ENCODE measurements at regions not wholly inside any gene's neighbourhood (a gene's known extent, or its start where the extent isn't known, plus 50 kb on each side); places are given as distances from the start of the nearest gene placed in this dataset.
A peak's percentile ranks its signal among the peaks of the same experiment; 100 is the strongest.

- no peak for TF ChIP-seq ZNF687 (CRISPR knock-in tag; IDR thresholded peaks at IDR 0.05)
These were observed 214.9 kb downstream of the TMEM167A start (continued) for GRCh38 chr5:82862261-82862660.

GRCh38 chr5:82861701-82862100, 215.5 kb downstream of the TMEM167A start:
- TF ChIP-seq CEBPB (IDR thresholded peaks at IDR 0.05; ENCODE audit: borderline replicate concordance, low read depth, low read length) (peak; percentile 41; the same call in 1 of the 2 replicates), CHD4 (IDR thresholded peaks at IDR 0.05; ENCODE audit: borderline replicate concordance, low read length) (no peak), SIN3B (IDR thresholded peaks at IDR 0.05; ENCODE audit: low read length) (no peak), ZNF572 (CRISPR knock-in tag; IDR thresholded peaks at IDR 0.05) (no peak), ZNF776 (CRISPR knock-in tag; IDR thresholded peaks at IDR 0.05) (no peak), RNF219 (CRISPR knock-in tag; IDR thresholded peaks at IDR 0.05) (no peak), JUNB (CRISPR knock-in tag; IDR thresholded peaks at IDR 0.05; ENCODE audit: borderline replicate concordance) (no peak), ZFP82 (CRISPR knock-in tag; IDR thresholded peaks at IDR 0.05; ENCODE audit: borderline replicate concordance) (no peak)
- H3K9ac ChIP-seq (ENCODE audit: insufficient read depth, low read depth, low read length), result no peak overlapping the region
- 58% methylated on average over 4 of the region's 4 CpGs for WGBS (ENCODE audit: low lambda C conversion rate)
- H3K4me1 ChIP-seq (ENCODE audit: insufficient read depth, low read length), result no peaks in the 10 kb centered on the region
- H2AFZ ChIP-seq (ENCODE audit: low read length), result no peak overlapping the region
- ChIA-PET POLR2A (no interaction called here), CTCF (ENCODE audit: low intra/inter-chr PET ratio, low total read pairs) (no interaction called here)
- in situ Hi-C loops (cut with HindIII; ENCODE audit: extremely low pct_ligation_motif_present, low pct_unique_long_range_greater_than_20kb) (no loop called here), intact Hi-C loops (cut with micrococcal nuclease; ENCODE audit: unreplicated experiment) (no loop called here)
- no TSS peak for BruUV-seq (replicated peaks)
- no peaks in the 10 kb centered on the region for H3K9me3 ChIP-seq (ENCODE audit: low read length)
- no peak for ATAC-seq
- H3K36me3 ChIP-seq (replicated peaks in 1 of 2; ENCODE audit: control insufficient read depth in 1 of 2, insufficient read depth in 2 of 2, low read length in 2 of 2), result no peaks in the 10 kb centered on the region
- no peak overlapping the region for H3K4me3 ChIP-seq (replicated peaks in 1 of 3; ENCODE audit: insufficient read depth in 1 of 3, low read depth in 2 of 3, low read length in 3 of 3)
- no peaks in the 10 kb centered on the region for H4K20me1 ChIP-seq (ENCODE audit: insufficient read depth, low read length)
- H3K27ac ChIP-seq (ENCODE audit: extremely low read length, insufficient read depth, low read length), result no peak overlapping the region
- H3K79me2 ChIP-seq (ENCODE audit: insufficient read depth, low read length), result no peaks in the 10 kb centered on the region
- no peak for FAIRE-seq
- H3K27me3 ChIP-seq (ENCODE audit: control insufficient read depth in 1 of 2, insufficient read depth in 2 of 2, low read length in 2 of 2), result 0 out of 5 replicates have a peak, but pooled peaks cover 0 to 11% of the 10 kb centered on the region in 2 experiments
- no peak overlapping the region for H3K4me2 ChIP-seq (ENCODE audit: low read depth, low read length)
- DNase-seq (ENCODE audit: low spot score), result no peak

Data from HepG2 (cell line).